HEK293T (cell line): ENCODE measurements at regions not wholly inside any gene's neighbourhood (a gene's known extent, or its start where the extent isn't known, plus 50 kb on each side); places are given as distances from the start of the nearest gene placed in this dataset.

Source experiments
- ARNT ChIP-seq: fragments of 450-650 bp; IDR thresholded peaks from 2 replicates; pipeline ENCODE4 v1.6.1; 2017; ENCODE audit warnings: mild to moderate bottlenecking
- BHLHE40 ChIP-seq: fragments of 450-650 bp; IDR thresholded peaks from 2 replicates; pipeline ENCODE4 v1.6.1; 2016; ENCODE audit warnings: mild to moderate bottlenecking, moderate library complexity, borderline replicate concordance
- ELF4 ChIP-seq: fragments of 450-650 bp; IDR thresholded peaks from 2 replicates; pipeline ENCODE4 v1.6.1; 2017; ENCODE audit warnings: antibody characterized with exemption
- TARDBP ChIP-seq: fragments of 450-650 bp; IDR thresholded peaks from 2 replicates; pipeline ENCODE4 v1.6.1; 2016

DNA sequence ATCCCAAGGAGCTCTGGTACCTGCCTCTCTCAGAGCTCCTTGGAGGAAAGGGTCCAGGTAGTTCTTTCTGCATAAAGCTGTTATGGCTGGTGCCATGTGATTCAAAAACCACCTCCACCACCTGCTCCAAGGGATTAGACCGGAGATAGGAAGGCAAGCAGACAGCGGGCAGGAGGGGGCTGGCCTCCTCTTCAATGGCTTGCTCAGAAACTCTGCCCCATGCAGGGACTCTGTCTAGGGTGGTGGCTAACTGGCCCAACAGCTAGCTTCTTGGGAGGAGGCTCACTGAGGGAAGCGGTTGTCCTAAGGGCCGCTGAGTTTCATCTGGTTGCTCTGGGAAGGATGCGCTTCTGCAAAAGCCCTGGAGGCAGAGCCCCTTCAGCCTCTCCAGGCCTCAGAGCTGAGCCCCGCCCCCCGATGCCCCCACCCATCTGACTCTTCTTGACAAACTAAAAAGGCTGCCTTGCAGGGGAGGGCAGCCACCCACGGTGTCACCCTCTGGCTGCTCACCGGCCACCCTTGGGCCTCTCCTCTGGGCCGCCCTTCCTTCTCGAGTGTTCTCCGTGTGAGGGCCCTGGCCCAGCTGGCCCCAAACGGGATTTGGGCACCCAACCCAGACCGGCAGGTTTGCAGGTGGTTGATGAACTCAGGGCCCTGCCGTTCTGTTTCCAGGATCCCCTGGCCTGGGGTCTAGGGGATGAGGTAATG lies 90.2 kb downstream of the MCFD2 start:
- TF ChIP-seq BHLHE40 (no peak), ELF4 (no peak), ARNT (no peak), TARDBP (no peak)
